Muscle layer of colon (tissue), 2 donors: ENCODE measurements at regions not wholly inside any gene's neighbourhood (a gene's known extent, or its start where the extent isn't known, plus 50 kb on each side); places are given as distances from the start of the nearest gene placed in this dataset.

Experiments used
- H3K27ac ChIP-seq: one replicate; pipeline ENCODE4 v1.7.0; 2013; ENCODE audit warnings: low read depth, mild to moderate bottlenecking, low read length, moderate library complexity
- H3K27me3 ChIP-seq, 2 donors: one replicate each; pipeline ENCODE4 v1.7.0; 2013; ENCODE audit warnings: low read length in 2 of 2, mild to moderate bottlenecking in 2 of 2; ENCODE audit not compliant: insufficient read depth in 2 of 2, control insufficient read depth in 1 of 2
- H3K36me3 ChIP-seq: one replicate; pipeline ENCODE4 v1.7.0; 2013; ENCODE audit warnings: mild to moderate bottlenecking, low read length; ENCODE audit not compliant: insufficient read depth
- H3K4me1 ChIP-seq: one replicate; pipeline ENCODE4 v1.7.0; 2013; ENCODE audit warnings: mild to moderate bottlenecking, low read length; ENCODE audit not compliant: insufficient read depth
- H3K4me3 ChIP-seq, 2 donors: one replicate each; pipeline ENCODE4 v1.7.0; 2013; ENCODE audit warnings: low read length in 2 of 2, low read depth in 1 of 2, mild to moderate bottlenecking in 1 of 2, moderate library complexity in 1 of 2
- H3K9ac ChIP-seq: one replicate; pipeline ENCODE4 v1.7.0; 2013; ENCODE audit warnings: low read length
- H3K9me3 ChIP-seq: one replicate; pipeline ENCODE4 v1.7.0; 2013; ENCODE audit warnings: mild to moderate bottlenecking, low read length
- donor health status: abdominal sarcoma.
- donor health status: Adenocarcinoma of cecum.

- Histone ChIP-seq H3K9me3 (no peaks in the 10 kb centered on the region), H3K36me3 (no peaks in the 10 kb centered on the region), H3K27me3 (peaks cover 4 to 23% of the 10 kb centered on the region in 2 donors), H3K9ac (no peak overlapping the region), H3K4me3 (no peak overlapping the region), H3K27ac (no peak overlapping the region), H3K4me1 (no peaks in the 10 kb centered on the region)
These were observed 344.9 kb downstream of the LIG4 start for GRCh38 chr13:107870400-107870799.

- H3K9ac ChIP-seq: no peak overlapping the region
- no peaks in the 10 kb centered on the region for H3K36me3 ChIP-seq
- H3K9me3 ChIP-seq: no peaks in the 10 kb centered on the region
- H3K4me3 ChIP-seq: peak overlapping the region; percentile 27 to 52
- no peak overlapping the region for H3K27ac ChIP-seq
- no peaks in the 10 kb centered on the region for H3K4me1 ChIP-seq
- peaks cover 10 to 25% of the 10 kb centered on the region in 2 donors for H3K27me3 ChIP-seq
These were observed 347.4 kb downstream of the LIG4 start for GRCh38 chr13:107867701-107868661.

GRCh38 chr13:107866941-107867623, 348.3 kb downstream of the LIG4 start:
- Histone ChIP-seq H3K9me3 (no peaks in the 10 kb centered on the region), H3K4me3 (no peak overlapping the region), H3K27ac (no peak overlapping the region), H3K27me3 (peaks cover 10 to 25% of the 10 kb centered on the region in 2 donors), H3K36me3 (no peaks in the 10 kb centered on the region), H3K9ac (no peak overlapping the region), H3K4me1 (no peaks in the 10 kb centered on the region)

- Histone ChIP-seq H3K9me3 (no peaks in the 10 kb centered on the region), H3K36me3 (no peaks in the 10 kb centered on the region), H3K4me1 (no peaks in the 10 kb centered on the region), H3K27me3 (peaks cover 10 to 25% of the 10 kb centered on the region in 2 donors), H3K9ac (no peak overlapping the region), H3K27ac (no peak overlapping the region), H3K4me3 (peak overlapping the region in 1 of 2 donors; percentile 14)
These were observed 349.1 kb downstream of the LIG4 start for GRCh38 chr13:107866032-107866940.

GRCh38 chr13:107865643-107866031, 349.7 kb downstream of the LIG4 start:
- Histone ChIP-seq H3K36me3 (no peaks in the 10 kb centered on the region), H3K9me3 (no peaks in the 10 kb centered on the region), H3K4me1 (no peaks in the 10 kb centered on the region), H3K9ac (no peak overlapping the region), H3K27me3 (peaks cover 10 to 25% of the 10 kb centered on the region in 2 donors), H3K27ac (no peak overlapping the region), H3K4me3 (peak overlapping the region in 1 of 2 donors; percentile 14)

GRCh38 chr13:107865318-107865575, 350.1 kb downstream of the LIG4 start:
- H3K27me3 ChIP-seq: peaks cover 10 to 25% of the 10 kb centered on the region in 2 donors
- no peak overlapping the region for H3K4me3 ChIP-seq
- no peaks in the 10 kb centered on the region for H3K36me3 ChIP-seq
- no peaks in the 10 kb centered on the region for H3K9me3 ChIP-seq
- no peak overlapping the region for H3K27ac ChIP-seq
- H3K9ac ChIP-seq: no peak overlapping the region
- no peaks in the 10 kb centered on the region for H3K4me1 ChIP-seq

- Histone ChIP-seq H3K9me3 (no peaks in the 10 kb centered on the region), H3K4me3 (no peak overlapping the region), H3K27ac (no peak overlapping the region), H3K27me3 (peaks cover 10 to 25% of the 10 kb centered on the region in 2 donors), H3K4me1 (no peaks in the 10 kb centered on the region), H3K36me3 (no peaks in the 10 kb centered on the region), H3K9ac (no peak overlapping the region)
These were observed 350.6 kb downstream of the LIG4 start for GRCh38 chr13:107864543-107865317.

- Histone ChIP-seq H3K36me3 (no peaks in the 10 kb centered on the region), H3K27ac (no peak overlapping the region), H3K9me3 (no peaks in the 10 kb centered on the region), H3K9ac (no peak overlapping the region), H3K4me1 (no peaks in the 10 kb centered on the region), H3K27me3 (peaks cover under 1 to 5% of the 10 kb centered on the region in 2 donors), H3K4me3 (no peak overlapping the region)
These were observed 355.1 kb downstream of the LIG4 start for GRCh38 chr13:107860284-107860683.

- no peaks in the 10 kb centered on the region for H3K27me3 ChIP-seq
- no peaks in the 10 kb centered on the region for H3K4me1 ChIP-seq
- no peak overlapping the region for H3K27ac ChIP-seq
- H3K9ac ChIP-seq: no peak overlapping the region
- no peaks in the 10 kb centered on the region for H3K36me3 ChIP-seq
- H3K9me3 ChIP-seq: no peaks in the 10 kb centered on the region
- no peak overlapping the region for H3K4me3 ChIP-seq
These were observed 360.5 kb downstream of the LIG4 start for GRCh38 chr13:107854880-107855279.

GRCh38 chr13:107852072-107852471, 363.3 kb downstream of the LIG4 start:
- no peak overlapping the region for H3K4me3 ChIP-seq
- no peaks in the 10 kb centered on the region for H3K27me3 ChIP-seq
- H3K9me3 ChIP-seq: no peaks in the 10 kb centered on the region
- H3K27ac ChIP-seq: no peak overlapping the region
- H3K36me3 ChIP-seq: no peaks in the 10 kb centered on the region
- H3K9ac ChIP-seq: no peak overlapping the region
- H3K4me1 ChIP-seq: no peaks in the 10 kb centered on the region
